Activated B cell treated with CpG ODN at 0.5 μM for 24 hours (primary cell): ENCODE measurements at regions not wholly inside any gene's neighbourhood (a gene's known extent, or its start where the extent isn't known, plus 50 kb on each side); places are given as distances from the start of the nearest gene placed in this dataset.

ENCODE experiments used
- ATAC-seq: fragments of 200-7000 bp; cut with Tn5 transposase; one replicate; pipeline ENCODE4 v1.10.0; 2021; ENCODE audit warnings: low read depth, mild to moderate bottlenecking, moderate library complexity
- CTCF ChIA-PET: fragments of 350-600 bp; sonication (Branson Sonifier 250); formaldehyde crosslinking; loops from one replicate; lab custom pipeline; 2021; ENCODE audit warnings: antibody characterized with exemption; lab: Charles Lee
- POLR2A ChIA-PET: fragments of 350-600 bp; sonication (Branson Sonifier 250); formaldehyde crosslinking; loops from one replicate; lab custom pipeline; 2021; ENCODE audit warnings: antibody characterized with exemption; lab: Charles Lee
- DNase-seq: peaks from one replicate; pipeline ENCODE4 v3.0.0; 2022
- H3K27ac Mint-ChIP-seq: one replicate; pipeline ENCODE4 v1.8.0; 2020; ENCODE audit warnings: mixed read lengths
- H3K27me3 Mint-ChIP-seq: one replicate; pipeline ENCODE4 v1.8.0; 2021; ENCODE audit warnings: mixed read lengths
- H3K36me3 Mint-ChIP-seq: one replicate; pipeline ENCODE4 v1.8.0; 2021; ENCODE audit warnings: low read depth, mixed read lengths
- H3K4me1 Mint-ChIP-seq: one replicate; pipeline ENCODE4 v1.8.0; 2021; ENCODE audit warnings: mixed read lengths
- H3K4me3 Mint-ChIP-seq: one replicate; pipeline ENCODE4 v1.8.0; 2020; ENCODE audit warnings: mild to moderate bottlenecking, mixed read lengths
- H3K9me3 Mint-ChIP-seq: one replicate; pipeline ENCODE4 v1.8.0; 2020; ENCODE audit warnings: mixed read lengths
- intact Hi-C: fragments of 100-400 bp; cut with micrococcal nuclease; formaldehyde crosslinking; loops from one replicate; pipeline ENCODE4 v1.15.1; 2024
- TF ChIP-seq, protein P1 (sequence below): fragments of 200-600 bp; IDR thresholded peaks from one replicate; pipeline ENCODE4 v1.8.0; 2022; ENCODE audit warnings: antibody characterized with exemption, mild to moderate bottlenecking

DNA sequence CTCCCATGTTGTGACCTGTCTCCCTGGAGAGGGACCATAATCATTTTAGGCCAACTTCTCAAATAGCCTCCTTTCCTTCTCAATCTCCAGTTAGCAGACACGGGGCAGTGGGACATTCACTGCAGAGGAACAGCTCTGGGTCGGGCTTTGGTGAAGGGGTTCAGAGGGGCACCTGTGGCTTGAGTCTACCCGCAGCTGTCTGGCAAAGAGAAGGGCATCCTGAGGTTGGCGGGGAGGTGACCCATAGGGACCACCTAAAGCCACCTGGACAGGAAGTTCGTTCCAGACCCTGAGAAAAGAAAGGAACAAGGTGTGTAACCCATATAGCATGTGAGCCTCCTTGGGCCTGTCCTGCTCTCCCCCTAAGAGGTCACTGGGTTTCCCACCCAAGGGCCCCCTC lies 155.0 kb downstream of the OAT start:
- Mint-ChIP-seq H3K4me1 (no peaks in the 10 kb centered on the region), H3K4me3 (no peak overlapping the region), H3K9me3 (no peaks in the 10 kb centered on the region), H3K27ac (no peak overlapping the region), H3K36me3 (no peaks in the 10 kb centered on the region), H3K27me3 (no peaks in the 10 kb centered on the region)
- intact Hi-C loops: no loop called here
- POLR2A ChIA-PET: no interaction called here
- DNase-seq (no peak), ATAC-seq (no peak)
- CTCF ChIA-PET: interaction anchor here (6.3 kb wide), 1 partner anchor 268 kb away, joined by 41 read pairs; no protein-coding TSS in a partner anchor
- TF ChIP-seq, protein P1, sequence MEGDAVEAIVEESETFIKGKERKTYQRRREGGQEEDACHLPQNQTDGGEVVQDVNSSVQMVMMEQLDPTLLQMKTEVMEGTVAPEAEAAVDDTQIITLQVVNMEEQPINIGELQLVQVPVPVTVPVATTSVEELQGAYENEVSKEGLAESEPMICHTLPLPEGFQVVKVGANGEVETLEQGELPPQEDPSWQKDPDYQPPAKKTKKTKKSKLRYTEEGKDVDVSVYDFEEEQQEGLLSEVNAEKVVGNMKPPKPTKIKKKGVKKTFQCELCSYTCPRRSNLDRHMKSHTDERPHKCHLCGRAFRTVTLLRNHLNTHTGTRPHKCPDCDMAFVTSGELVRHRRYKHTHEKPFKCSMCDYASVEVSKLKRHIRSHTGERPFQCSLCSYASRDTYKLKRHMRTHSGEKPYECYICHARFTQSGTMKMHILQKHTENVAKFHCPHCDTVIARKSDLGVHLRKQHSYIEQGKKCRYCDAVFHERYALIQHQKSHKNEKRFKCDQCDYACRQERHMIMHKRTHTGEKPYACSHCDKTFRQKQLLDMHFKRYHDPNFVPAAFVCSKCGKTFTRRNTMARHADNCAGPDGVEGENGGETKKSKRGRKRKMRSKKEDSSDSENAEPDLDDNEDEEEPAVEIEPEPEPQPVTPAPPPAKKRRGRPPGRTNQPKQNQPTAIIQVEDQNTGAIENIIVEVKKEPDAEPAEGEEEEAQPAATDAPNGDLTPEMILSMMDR: no peak

DNA sequence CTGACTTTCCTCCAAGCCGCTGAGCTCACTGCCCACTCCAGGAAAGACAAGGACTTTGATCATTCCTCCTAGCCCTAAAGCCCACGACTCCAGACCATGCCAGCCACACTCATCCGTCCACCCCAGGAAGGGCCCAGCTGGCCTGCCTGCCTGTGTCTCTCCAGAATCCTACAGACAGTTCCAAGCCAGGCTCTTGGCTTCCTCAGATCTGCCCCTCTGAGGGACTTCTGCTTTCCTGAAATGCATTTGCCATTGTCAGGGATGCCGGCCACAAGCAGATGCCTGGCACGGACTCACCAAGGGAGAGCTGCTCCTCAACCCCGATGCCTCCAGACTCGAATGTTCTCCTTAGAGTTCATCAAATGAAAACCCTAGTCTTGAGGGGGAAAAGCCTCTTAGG lies 155.8 kb downstream of the OAT start:
- ChIA-PET POLR2A (no interaction called here), CTCF (interaction anchor here (6.3 kb wide), 1 partner anchor 267 kb away, joined by 41 read pairs; no protein-coding TSS in a partner anchor)
- Mint-ChIP-seq H3K27me3 (no peaks in the 10 kb centered on the region), H3K9me3 (no peaks in the 10 kb centered on the region), H3K36me3 (no peaks in the 10 kb centered on the region), H3K27ac (no peak overlapping the region), H3K4me1 (no peaks in the 10 kb centered on the region), H3K4me3 (no peak overlapping the region)
- DNase-seq (no peak), ATAC-seq (no peak)
- TF ChIP-seq, protein P1: no peak
- intact Hi-C loops: loop anchor here (1.0 kb wide), 2 partner anchors 126 to 269 kb away; no protein-coding TSS in a partner anchor

DNA sequence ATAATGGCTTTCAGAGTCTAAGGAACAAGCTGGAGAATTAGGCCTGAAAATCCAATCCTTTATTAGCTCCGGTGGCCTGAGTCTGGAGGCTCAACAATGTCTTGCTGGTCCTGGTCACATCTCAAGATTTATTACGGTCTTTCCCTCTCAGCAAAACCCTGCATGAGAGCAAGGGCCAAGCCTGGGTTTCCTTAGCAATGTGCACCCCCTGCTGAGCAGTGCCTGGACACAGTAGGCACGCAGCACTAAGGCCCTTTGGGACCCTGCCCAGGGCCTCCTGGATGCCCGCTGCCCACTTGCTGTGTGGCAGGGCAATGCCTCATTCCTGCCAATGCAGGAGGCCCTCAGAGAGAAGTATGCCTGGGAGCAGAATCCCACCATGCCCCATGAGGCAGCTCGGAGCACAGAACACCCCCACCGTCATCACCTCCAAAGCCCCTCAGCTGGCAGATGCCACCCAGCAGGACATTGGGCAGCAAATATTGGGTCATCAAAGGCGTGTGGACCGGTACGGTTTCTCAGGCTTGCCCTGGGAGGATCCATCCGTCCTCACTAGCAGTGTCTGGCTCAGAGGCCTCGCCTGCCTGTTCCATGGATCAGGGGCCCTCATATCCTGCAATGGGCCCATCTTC lies 156.4 kb downstream of the OAT start:
- H3K36me3 Mint-ChIP-seq: no peaks in the 10 kb centered on the region
- H3K4me1 Mint-ChIP-seq: no peaks in the 10 kb centered on the region
- ChIA-PET POLR2A (no interaction called here), CTCF (interaction anchor here (1.0 to 6.3 kb wide), 3 partner anchors 127 to 267 kb away, joined by 3 to 41 read pairs (median 4); no protein-coding TSS in a partner anchor)
- intact Hi-C loops: loop anchor here (1.0 kb wide), 2 partner anchors 127 to 268 kb away; no protein-coding TSS in a partner anchor
- no peak for DNase-seq
- ATAC-seq: peak; percentile 31
- H3K27me3 Mint-ChIP-seq: no peaks in the 10 kb centered on the region
- TF ChIP-seq, protein P1: no peak
- H3K27ac Mint-ChIP-seq: no peak overlapping the region
- H3K9me3 Mint-ChIP-seq: no peaks in the 10 kb centered on the region
- no peak overlapping the region for H3K4me3 Mint-ChIP-seq

DNA sequence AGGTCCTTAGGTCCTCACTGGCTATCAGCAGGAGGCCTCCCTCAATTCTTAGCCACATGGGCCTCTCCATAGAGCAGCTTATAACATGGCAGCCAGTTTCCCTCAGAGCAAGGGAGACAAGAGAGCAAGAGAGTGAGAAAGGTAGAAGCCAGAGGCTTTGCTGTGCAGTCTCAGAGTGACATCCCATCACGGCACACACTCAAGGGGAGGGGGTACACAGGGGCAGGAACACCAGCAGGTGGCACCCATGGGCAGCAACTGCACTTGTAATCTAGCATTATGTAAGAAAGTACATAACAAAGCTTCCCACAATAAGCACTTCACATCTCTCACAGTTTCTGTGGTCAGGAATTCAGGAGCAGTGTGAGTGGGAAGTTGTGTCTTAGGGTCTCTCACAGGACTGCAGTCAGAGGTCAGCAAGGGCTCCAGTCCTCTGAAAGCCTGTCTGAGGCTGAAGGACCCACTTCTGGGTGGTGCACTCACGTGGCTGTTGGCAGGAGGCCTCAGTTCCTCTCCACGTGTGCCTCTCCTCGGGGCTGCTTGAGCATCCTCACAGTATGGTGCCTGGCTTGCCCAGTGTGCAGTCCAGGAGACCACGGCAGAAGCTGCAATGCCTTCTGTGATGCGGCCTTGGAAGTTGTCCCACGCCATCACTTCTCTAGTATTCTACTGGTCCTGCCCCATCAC lies 159.4 kb downstream of the OAT start:
- ATAC-seq (no peak), DNase-seq (no peak)
- ChIA-PET CTCF (interaction anchor here (0.8 to 6.3 kb wide), 3 partner anchors 129 to 264 kb away, joined by 3 to 41 read pairs (median 5); no protein-coding TSS in a partner anchor), POLR2A (no interaction called here)
- Mint-ChIP-seq H3K36me3 (no peaks in the 10 kb centered on the region), H3K4me1 (no peaks in the 10 kb centered on the region), H3K27ac (no peak overlapping the region), H3K27me3 (no peaks in the 10 kb centered on the region), H3K9me3 (peaks cover 11% of the 10 kb centered on the region), H3K4me3 (no peak overlapping the region)
- TF ChIP-seq, protein P1: no peak
- intact Hi-C loops: loop anchor here (2.0 kb wide), 1 partner anchor 130 kb away; no protein-coding TSS in a partner anchor

DNA sequence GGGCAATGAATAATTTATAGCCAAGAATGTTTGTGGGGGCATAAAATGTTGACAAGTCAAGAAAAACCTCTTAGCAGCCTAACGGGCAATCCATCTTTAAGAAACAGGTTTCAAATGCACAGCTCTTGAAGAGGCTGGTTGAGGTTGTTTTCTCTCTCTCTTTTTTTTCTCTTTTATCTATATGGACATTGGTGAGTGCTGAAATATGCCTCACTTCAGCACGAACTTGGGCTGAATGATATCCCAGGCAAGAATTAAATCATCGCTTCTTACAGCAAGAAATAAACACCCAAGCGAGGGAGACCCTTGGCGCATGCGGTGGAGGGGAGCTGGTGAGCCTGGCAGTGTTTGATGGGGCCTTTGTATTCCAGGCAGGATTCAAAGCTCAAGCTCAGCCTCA lies 160.9 kb downstream of the OAT start:
- ChIA-PET POLR2A (no interaction called here), CTCF (interaction anchor here (0.9 to 6.3 kb wide), 2 partner anchors 11 to 262 kb away, joined by 3 to 41 read pairs; no protein-coding TSS in a partner anchor)
- DNase-seq: no peak
- intact Hi-C loops: loop anchor here (2.0 kb wide), 1 partner anchor 131 kb away; no protein-coding TSS in a partner anchor
- Mint-ChIP-seq H3K27me3 (no peaks in the 10 kb centered on the region), H3K4me1 (peaks cover 5% of the 10 kb centered on the region), H3K4me3 (no peak overlapping the region), H3K36me3 (no peaks in the 10 kb centered on the region), H3K9me3 (peaks cover 11% of the 10 kb centered on the region), H3K27ac (no peak overlapping the region)
- TF ChIP-seq, protein P1: no peak
- no peak for ATAC-seq
